Mesenchymal stem cell (in vitro differentiated cells and primary cell): ENCODE measurements at regions not wholly inside any gene's neighbourhood (a gene's known extent, or its start where the extent isn't known, plus 50 kb on each side); places are given as distances from the start of the nearest gene placed in this dataset.

Experiments used
- DNase-seq: peaks from one replicate; pipeline ENCODE4 v3.0.0-alpha.2; 2013
- H2AFZ ChIP-seq: one replicate; pipeline ENCODE4 v1.6.1; 2013; ENCODE audit warnings: low read depth, mild to moderate bottlenecking, control low read depth, inconsistent platforms, low read length, moderate library complexity
- H2AK5ac ChIP-seq: 2 replicates; pipeline ENCODE4 v1.6.1; 2013; ENCODE audit warnings: low read length, moderate library complexity, mild to moderate bottlenecking, inconsistent platforms; ENCODE audit not compliant: severe bottlenecking
- H2BK120ac ChIP-seq: one replicate; pipeline ENCODE4 v1.6.1; 2013; ENCODE audit warnings: low read depth, mild to moderate bottlenecking, inconsistent platforms, low read length, moderate library complexity
- H2BK12ac ChIP-seq, 2 experiments: one replicate each; pipeline ENCODE4 v1.6.1; 2013; ENCODE audit warnings: inconsistent platforms in 2 of 2, low read length in 2 of 2, mild to moderate bottlenecking in 2 of 2, moderate library complexity in 2 of 2, control low read depth in 1 of 2
- H2BK15ac ChIP-seq: one replicate; pipeline ENCODE4 v1.6.1; 2013; ENCODE audit warnings: mild to moderate bottlenecking, low read depth, inconsistent platforms; ENCODE audit not compliant: poor library complexity, severe bottlenecking
- H2BK5ac ChIP-seq: 2 replicates; pipeline ENCODE4 v1.6.1; 2013; ENCODE audit warnings: low read depth, mild to moderate bottlenecking, low read length, control low read depth, inconsistent platforms; ENCODE audit not compliant: poor library complexity, severe bottlenecking
- H3K14ac ChIP-seq, 2 experiments: one replicate each; pipeline ENCODE4 v1.6.1; 2013; ENCODE audit warnings: inconsistent platforms in 2 of 2, low read length in 2 of 2, control low read depth in 1 of 2, mild to moderate bottlenecking in 1 of 2, moderate library complexity in 1 of 2
- H3K18ac ChIP-seq, 2 experiments: one replicate each; pipeline ENCODE4 v1.6.1; 2013; ENCODE audit warnings: inconsistent platforms in 2 of 2, low read length in 2 of 2, control low read depth in 1 of 2, low read depth in 1 of 2, mild to moderate bottlenecking in 1 of 2
- H3K23ac ChIP-seq, 2 experiments: one replicate each; pipeline ENCODE4 v1.6.1; 2013; ENCODE audit warnings: inconsistent platforms in 2 of 2, low read length in 2 of 2, mild to moderate bottlenecking in 2 of 2, moderate library complexity in 2 of 2, control low read depth in 1 of 2
- H3K27ac ChIP-seq: 2 replicates; pipeline ENCODE4 v1.5.1; 2013; ENCODE audit warnings: mild to moderate bottlenecking, moderate library complexity, low read length, control low read depth, inconsistent platforms; ENCODE audit not compliant: poor library complexity, severe bottlenecking
- H3K27me3 ChIP-seq, 2 experiments: 2 replicates each; pipeline versions ENCODE4 v1.6.1 to v1.7.0; 2013; ENCODE audit warnings: low read length in 2 of 2, mild to moderate bottlenecking in 2 of 2, moderate library complexity in 2 of 2, control low read depth in 1 of 2, inconsistent platforms in 1 of 2; ENCODE audit not compliant: control insufficient read depth in 1 of 2, insufficient read depth in 1 of 2
- H3K36me3 ChIP-seq, 2 experiments: 2 replicates each; pipeline versions ENCODE4 v1.6.1 to v1.7.0; 2013; ENCODE audit warnings: low read length in 2 of 2, control low read depth in 1 of 2, inconsistent platforms in 1 of 2, low read depth in 1 of 2, mild to moderate bottlenecking in 1 of 2; ENCODE audit not compliant: insufficient read depth in 2 of 2, control insufficient read depth in 1 of 2
- H3K4ac ChIP-seq, 2 experiments: one replicate each; pipeline ENCODE4 v1.6.1; 2013; ENCODE audit warnings: inconsistent platforms in 2 of 2, low read length in 2 of 2, mild to moderate bottlenecking in 2 of 2, moderate library complexity in 2 of 2, control low read depth in 1 of 2, low read depth in 1 of 2
- H3K4me1 ChIP-seq: 2 replicates; pipeline ENCODE4 v1.6.1; 2013; ENCODE audit warnings: low read depth, low read length, control low read depth; ENCODE audit not compliant: control insufficient read depth, insufficient read depth
- H3K4me2 ChIP-seq: 2 replicates; pipeline ENCODE4 v1.6.1; 2013; ENCODE audit warnings: low read length, mild to moderate bottlenecking, inconsistent platforms; ENCODE audit not compliant: poor library complexity, severe bottlenecking
- H3K4me3 ChIP-seq, 2 experiments: 2 replicates each; pipeline versions ENCODE4 v1.5.1 to v1.7.0; 2013; ENCODE audit warnings: low read length in 2 of 2, mild to moderate bottlenecking in 2 of 2, control low read depth in 1 of 2, low read depth in 1 of 2; ENCODE audit not compliant: insufficient read depth in 1 of 2
- H3K79me1 ChIP-seq: replicated peaks from 2 replicates; pipeline ENCODE4 v1.6.1; 2013; ENCODE audit warnings: mild to moderate bottlenecking, control low read depth, low read length, inconsistent platforms; ENCODE audit not compliant: poor library complexity, severe bottlenecking
- H3K9ac ChIP-seq: 2 replicates; pipeline ENCODE4 v1.7.0; 2013; ENCODE audit warnings: mild to moderate bottlenecking, low read length, moderate library complexity
- H3K9me3 ChIP-seq: 2 replicates; pipeline ENCODE4 v1.7.0; 2013; ENCODE audit warnings: mild to moderate bottlenecking, low read length; ENCODE audit not compliant: control insufficient read depth
- H4K8ac ChIP-seq: one replicate; pipeline ENCODE4 v1.6.1; 2013; ENCODE audit warnings: inconsistent platforms, mild to moderate bottlenecking, low read length, moderate library complexity
- H4K91ac ChIP-seq: one replicate; pipeline ENCODE4 v1.6.1; 2013; ENCODE audit warnings: mild to moderate bottlenecking, low read length, inconsistent platforms
- WGBS: methylation state at CpG from one replicate; pipeline ENCODE4 v1.1.7; 2013; ENCODE audit warnings: mixed read lengths; 5-methylcytosine and 5-hydroxymethylcytosine counted together

GRCh38 chr13:111051041-111051725 is 63.9 kb upstream of the ARHGEF7 start:
- no peak overlapping the region for H3K9ac ChIP-seq
- H2BK12ac ChIP-seq, result no peak overlapping the region
- H3K23ac ChIP-seq, result no peak overlapping the region
- H4K91ac ChIP-seq, result peak overlapping the region; percentile 46
- no peak overlapping the region for H2AK5ac ChIP-seq
- no peak overlapping the region for H3K14ac ChIP-seq
- H2BK5ac ChIP-seq, result no peak overlapping the region
- H3K27me3 ChIP-seq, result no peaks in the 10 kb centered on the region
- no peak overlapping the region for H2AFZ ChIP-seq
- no peak overlapping the region for H3K27ac ChIP-seq
- H4K8ac ChIP-seq, result no peak overlapping the region
- H2BK120ac ChIP-seq, result no peak overlapping the region
- no peak for DNase-seq
- peaks cover 8% of the 10 kb centered on the region for H3K4me1 ChIP-seq
- H3K36me3 ChIP-seq, result no peaks in the 10 kb centered on the region
- H3K4ac ChIP-seq, result no peak overlapping the region
- H3K4me3 ChIP-seq, result no peak overlapping the region
- 62% methylated on average over 6 of the region's 6 CpGs for WGBS
- no peak overlapping the region for H3K4me2 ChIP-seq
- H3K9me3 ChIP-seq, result no peaks in the 10 kb centered on the region
- H2BK15ac ChIP-seq, result no peak overlapping the region
- no peak overlapping the region for H3K18ac ChIP-seq
- no peaks in the 10 kb centered on the region for H3K79me1 ChIP-seq

- H3K9ac ChIP-seq, result no peak overlapping the region
- no peak overlapping the region for H3K4ac ChIP-seq
- no peak for DNase-seq
- no peaks in the 10 kb centered on the region for H3K79me1 ChIP-seq
- H4K91ac ChIP-seq, result no peak overlapping the region
- H3K27me3 ChIP-seq, result no peaks in the 10 kb centered on the region
- no peak overlapping the region for H2BK5ac ChIP-seq
- H2AFZ ChIP-seq, result no peak overlapping the region
- no peak overlapping the region for H2BK120ac ChIP-seq
- H3K23ac ChIP-seq, result no peak overlapping the region
- no peak overlapping the region for H2BK12ac ChIP-seq
- no peak overlapping the region for H3K4me3 ChIP-seq
- H3K14ac ChIP-seq, result no peak overlapping the region
- H3K9me3 ChIP-seq, result no peaks in the 10 kb centered on the region
- 57% methylated on average over 4 of the region's 4 CpGs for WGBS
- H3K4me1 ChIP-seq, result peaks cover 8% of the 10 kb centered on the region
- H3K36me3 ChIP-seq, result no peaks in the 10 kb centered on the region
- H3K27ac ChIP-seq, result no peak overlapping the region
- no peak overlapping the region for H2AK5ac ChIP-seq
- no peak overlapping the region for H3K4me2 ChIP-seq
- no peak overlapping the region for H3K18ac ChIP-seq
- no peak overlapping the region for H2BK15ac ChIP-seq
- no peak overlapping the region for H4K8ac ChIP-seq
Observed at GRCh38 chr13:111050539-111050879, 64.6 kb upstream of the ARHGEF7 start.

GRCh38 chr13:111049791-111050538 is 65.1 kb upstream of the ARHGEF7 start:
- H2BK15ac ChIP-seq, result no peak overlapping the region
- no peak overlapping the region for H3K4me3 ChIP-seq
- no peak overlapping the region for H4K8ac ChIP-seq
- DNase-seq, result peak; percentile 43
- no peak overlapping the region for H2BK120ac ChIP-seq
- H3K9ac ChIP-seq, result no peak overlapping the region
- peak overlapping the region in 1 of 2 experiments; percentile 89 for H3K14ac ChIP-seq
- no peak overlapping the region for H2AFZ ChIP-seq
- H2BK5ac ChIP-seq, result no peak overlapping the region
- H3K36me3 ChIP-seq, result no peaks in the 10 kb centered on the region
- H3K23ac ChIP-seq, result no peak overlapping the region
- peaks cover 8% of the 10 kb centered on the region for H3K4me1 ChIP-seq
- no peak overlapping the region for H4K91ac ChIP-seq
- H3K27me3 ChIP-seq, result no peaks in the 10 kb centered on the region
- H3K4me2 ChIP-seq, result no peak overlapping the region
- H3K9me3 ChIP-seq, result no peaks in the 10 kb centered on the region
- no peak overlapping the region for H2AK5ac ChIP-seq
- no peak overlapping the region for H3K18ac ChIP-seq
- no peak overlapping the region for H2BK12ac ChIP-seq
- no peaks in the 10 kb centered on the region for H3K79me1 ChIP-seq
- 79% methylated on average over 17 of the region's 19 CpGs for WGBS
- no peak overlapping the region for H3K4ac ChIP-seq
- no peak overlapping the region for H3K27ac ChIP-seq

GRCh38 chr13:111048387-111048786 is 66.7 kb upstream of the ARHGEF7 start:
- Histone ChIP-seq H4K8ac (no peak overlapping the region), H2BK120ac (no peak overlapping the region), H2BK12ac (no peak overlapping the region), H3K27ac (no peak overlapping the region), H3K4ac (no peak overlapping the region), H3K9me3 (no peaks in the 10 kb centered on the region), H2BK15ac (no peak overlapping the region), H3K9ac (no peak overlapping the region), H3K36me3 (no peaks in the 10 kb centered on the region), H3K4me1 (peaks cover 16% of the 10 kb centered on the region), H3K4me2 (no peak overlapping the region), H2AK5ac (no peak overlapping the region), H3K27me3 (no peaks in the 10 kb centered on the region), H3K14ac (peak overlapping the region in 1 of 2 experiments; percentile 44), H2BK5ac (no peak overlapping the region), H4K91ac (no peak overlapping the region), H2AFZ (no peak overlapping the region), H3K18ac (no peak overlapping the region), H3K4me3 (no peak overlapping the region), H3K79me1 (no peaks in the 10 kb centered on the region), H3K23ac (peak overlapping the region in 1 of 2 experiments; percentile 5)
- 87% methylated on average over 8 of the region's 8 CpGs for WGBS
- no peak for DNase-seq
